Adrenal gland (tissue), 5 donors: ENCODE measurements at regions not wholly inside any gene's neighbourhood (a gene's known extent, or its start where the extent isn't known, plus 50 kb on each side); places are given as distances from the start of the nearest gene placed in this dataset.

Experiments
- CTCF ChIP-seq, 6 experiments: fragments of 450-650 bp in 4 of 6; fragments of 200-600 bp in 2 of 6; sonication (generic) in 1 of 6; IDR thresholded peaks; 1 replicate in 5 of 6; 2 replicates in 1 of 6; pipeline versions ENCODE4 v1.5.1 to v1.8.0; 2016 to 2021; ENCODE audit warnings: antibody characterized with exemption in 6 of 6, mild to moderate bottlenecking in 2 of 6, moderate library complexity in 1 of 6
- POLR2A ChIP-seq, 2 donors: fragments of 450-650 bp; IDR thresholded peaks; one replicate each; pipeline ENCODE4 v1.6.1; 2017; ENCODE audit warnings: antibody characterized with exemption in 2 of 2, mild to moderate bottlenecking in 2 of 2, moderate library complexity in 1 of 2
- donor health status: DM: no; HTN: no; CAD: no.

- no peak for TF ChIP-seq CTCF (IDR thresholded peaks at IDR 0.05)
- no peak for TF ChIP-seq POLR2A (IDR thresholded peaks at IDR 0.05)
These were observed 53.0 kb upstream of the ROCK1 start for GRCh38 chr18:21164548-21165095.
